ENCODE measurements at regions not wholly inside any gene's neighbourhood (a gene's known extent, or its start where the extent isn't known, plus 50 kb on each side); places are given as distances from the start of the nearest gene placed in this dataset.
A peak's percentile ranks its signal among the peaks of the same experiment; 100 is the strongest.

GRCh38 chr16:13542284-13542683, 377.7 kb upstream of the ERCC4 start:
- FAIRE-seq: no peak
- no peaks in the 10 kb centered on the region for H3K79me2 ChIP-seq (ENCODE audit: control insufficient read depth, insufficient read depth, low read length)
- no peaks in the 10 kb centered on the region for H3K36me3 ChIP-seq (ENCODE audit: control insufficient read depth in 2 of 2, insufficient read depth in 2 of 2, low read length in 1 of 2)
- H3K9ac ChIP-seq (ENCODE audit: control insufficient read depth, insufficient read depth, low read length): no peak overlapping the region
- no peaks in the 10 kb centered on the region for H3K9me3 ChIP-seq (replicated peaks; ENCODE audit: control insufficient read depth, insufficient read depth, low read length)
- in situ Hi-C loops (cut with MboI): no loop called here
- no peak overlapping the region for H3K4me3 ChIP-seq
- H3K4me1 ChIP-seq (ENCODE audit: control insufficient read depth, insufficient read depth, low read length): no peaks in the 10 kb centered on the region
- H3K27ac ChIP-seq (ENCODE audit: control insufficient read depth, insufficient read depth): no peak overlapping the region
- POLR2A ChIA-PET: no interaction called here
- no peaks in the 10 kb centered on the region for H4K20me1 ChIP-seq (ENCODE audit: control insufficient read depth, insufficient read depth)
- no peak for ATAC-seq
- no peak overlapping the region for H2AFZ ChIP-seq (ENCODE audit: control insufficient read depth, low read depth, low read length)
- CTCF ChIA-PET: interaction anchor here (0.6 to 1.3 kb wide), 5 partner anchors 18 to 645 kb away, joined by 3 to 6 read pairs (median 3); no protein-coding TSS in a partner anchor
- 36% methylated on average over 2 of the region's 2 CpGs for WGBS (ENCODE audit: insufficient coverage, insufficient replicate concordance, low lambda C conversion rate, missing lambda C conversion rate)
- SMC1A ChIA-PET (ENCODE audit: uncharacterized antibody, unreplicated experiment): interaction anchor here (0.6 to 2.0 kb wide), 6 partner anchors 10 to 225 kb away, joined by 3 to 8 read pairs (median 5); no protein-coding TSS in a partner anchor
- BruUV-seq (replicated peaks): no TSS peak
- RAD21 ChIA-PET (ENCODE audit: unreplicated experiment): no interaction called here
- H3K27me3 ChIP-seq (replicated peaks in 1 of 2; ENCODE audit: control insufficient read depth in 2 of 2, insufficient read depth in 2 of 2, low read length in 1 of 2): no peaks in the 10 kb centered on the region
- no peak for TF ChIP-seq CHD2 (IDR thresholded peaks at IDR 0.05; ENCODE audit: borderline replicate concordance, low read depth, low read length)
- no peak for TF ChIP-seq RCOR1 (conservative IDR thresholded peaks at IDR 0.05; ENCODE audit: low read depth, low read length)
- TF ChIP-seq SMARCA5 (IDR thresholded peaks at IDR 0.05): 0 out of 2 replicates have a peak, but pooled peaks have one; percentile 40
- no peak for TF ChIP-seq MTA2 (IDR thresholded peaks at IDR 0.05; ENCODE audit: low read depth)
- no peak for TF ChIP-seq E2F8 (IDR thresholded peaks at IDR 0.05; ENCODE audit: low read depth, partially characterized antibody)
- no peak for DNase-seq (ENCODE audit: low read depth, low spot score)
- intact Hi-C loops (cut with micrococcal nuclease; ENCODE audit: unreplicated experiment): no loop called here
- no peak overlapping the region for H3K4me2 ChIP-seq (ENCODE audit: control insufficient read depth, insufficient read depth)

GRCh38 chr16:13543850-13544249, 376.1 kb upstream of the ERCC4 start:
- no peak overlapping the region for H3K4me2 ChIP-seq (ENCODE audit: control insufficient read depth, insufficient read depth)
- intact Hi-C loops (cut with micrococcal nuclease; ENCODE audit: unreplicated experiment) (no loop called here), in situ Hi-C loops (cut with MboI) (no loop called here)
- FAIRE-seq (no peak), ATAC-seq (peak; percentile 28; the same call in 1 of the 3 replicates), DNase-seq (ENCODE audit: low read depth, low spot score) (no peak)
- ChIA-PET SMC1A (ENCODE audit: uncharacterized antibody, unreplicated experiment) (no interaction called here), RAD21 (ENCODE audit: unreplicated experiment) (interaction anchor here (0.7 kb wide), 1 partner anchor 223 kb away, joined by 3 read pairs; no protein-coding TSS in a partner anchor), CTCF (no interaction called here), POLR2A (no interaction called here)
- BruUV-seq (replicated peaks): no TSS peak
- H3K27ac ChIP-seq (ENCODE audit: control insufficient read depth, insufficient read depth): no peak overlapping the region
- no peaks in the 10 kb centered on the region for H3K36me3 ChIP-seq (ENCODE audit: control insufficient read depth in 2 of 2, insufficient read depth in 2 of 2, low read length in 1 of 2)
- no peaks in the 10 kb centered on the region for H3K79me2 ChIP-seq (ENCODE audit: control insufficient read depth, insufficient read depth, low read length)
- H3K9ac ChIP-seq (ENCODE audit: control insufficient read depth, insufficient read depth, low read length): no peak overlapping the region
- H3K4me3 ChIP-seq: no peak overlapping the region
- H3K27me3 ChIP-seq (replicated peaks in 1 of 2; ENCODE audit: control insufficient read depth in 2 of 2, insufficient read depth in 2 of 2, low read length in 1 of 2): no peaks in the 10 kb centered on the region
- no peaks in the 10 kb centered on the region for H3K9me3 ChIP-seq (replicated peaks; ENCODE audit: control insufficient read depth, insufficient read depth, low read length)
- H3K4me1 ChIP-seq (ENCODE audit: control insufficient read depth, insufficient read depth, low read length): no peaks in the 10 kb centered on the region
- no peaks in the 10 kb centered on the region for H4K20me1 ChIP-seq (ENCODE audit: control insufficient read depth, insufficient read depth)
- WGBS (ENCODE audit: insufficient coverage, insufficient replicate concordance, low lambda C conversion rate, missing lambda C conversion rate): 5% methylated on average over 1 of the region's 1 CpG
- no peak overlapping the region for H2AFZ ChIP-seq (ENCODE audit: control insufficient read depth, low read depth, low read length)
- TF ChIP-seq KAT2A (conservative IDR thresholded peaks at IDR 0.05; ENCODE audit: control insufficient read depth, low read depth, low read length) (no peak), BHLHE40 (IDR thresholded peaks at IDR 0.05; ENCODE audit: borderline replicate concordance in 1 of 2, low read depth in 2 of 2, low read length in 1 of 2) (peak in 1 of 2 experiments; percentile 76; a peak in 2 of 4 replicates), GATAD2B (conservative IDR thresholded peaks at IDR 0.05; ENCODE audit: low read depth) (no peak), MYC (IDR thresholded peaks at IDR 0.05; ENCODE audit: insufficient read depth, insufficient read length, insufficient replicate concordance, low read length, severe bottlenecking) (no peak), RAD51 (IDR thresholded peaks at IDR 0.05) (peak; percentile 71; the same call in 1 of the 2 replicates), EED (IDR thresholded peaks at IDR 0.05; ENCODE audit: low read depth) (no peak)
